ENCODE measurements at regions not wholly inside any gene's neighbourhood (a gene's known extent, or its start where the extent isn't known, plus 50 kb on each side); places are given as distances from the start of the nearest gene placed in this dataset.

GRCh38 chr3:59473636-59474035 is 423.8 kb upstream of the CFAP20DC start:
- Mint-ChIP-seq H3K4me1 (ENCODE audit: low read depth) (no peaks in the 10 kb centered on the region), H3K27me3 (peaks cover 3% of the 10 kb centered on the region), H3K4me3 (ENCODE audit: low read depth) (no peak overlapping the region), H3K9me3 (ENCODE audit: low read depth) (peaks cover 6% of the 10 kb centered on the region), H3K36me3 (ENCODE audit: insufficient read depth) (no peaks in the 10 kb centered on the region), H3K27ac (no peak overlapping the region)
- no peak for TF ChIP-seq CTCF (IDR thresholded peaks at IDR 0.05; ENCODE audit: unreplicated experiment)
- no peak for DNase-seq (ENCODE audit: low spot score, unreplicated experiment)

- no peak for DNase-seq (ENCODE audit: low spot score, unreplicated experiment)
- Mint-ChIP-seq H3K27ac (no peak overlapping the region), H3K4me3 (ENCODE audit: low read depth) (no peak overlapping the region), H3K27me3 (peaks cover 3% of the 10 kb centered on the region), H3K4me1 (ENCODE audit: low read depth) (no peaks in the 10 kb centered on the region), H3K9me3 (ENCODE audit: low read depth) (peaks cover 6% of the 10 kb centered on the region), H3K36me3 (ENCODE audit: insufficient read depth) (no peaks in the 10 kb centered on the region)
- TF ChIP-seq CTCF (IDR thresholded peaks at IDR 0.05; ENCODE audit: unreplicated experiment), result no peak
Measured at GRCh38 chr3:59472541-59472940, 422.7 kb upstream of the CFAP20DC start.

GRCh38 chr3:59469948-59470723 is 420.3 kb upstream of the CFAP20DC start:
- no peak for TF ChIP-seq CTCF (IDR thresholded peaks at IDR 0.05; ENCODE audit: unreplicated experiment)

GRCh38 chr3:59467476-59467875 is 417.7 kb upstream of the CFAP20DC start:
- Mint-ChIP-seq H3K27ac (no peak overlapping the region), H3K27me3 (no peaks in the 10 kb centered on the region), H3K4me1 (ENCODE audit: low read depth) (no peaks in the 10 kb centered on the region), H3K4me3 (ENCODE audit: low read depth) (no peak overlapping the region), H3K9me3 (ENCODE audit: low read depth) (peaks cover 6% of the 10 kb centered on the region), H3K36me3 (ENCODE audit: insufficient read depth) (no peaks in the 10 kb centered on the region)
- TF ChIP-seq CTCF (IDR thresholded peaks at IDR 0.05; ENCODE audit: unreplicated experiment), result no peak
- DNase-seq (ENCODE audit: low spot score, unreplicated experiment), result no peak

More at GRCh38 chr3:59469948-59470723, 420.3 kb upstream of the CFAP20DC start:
- Mint-ChIP-seq H3K27ac (no peak overlapping the region), H3K4me3 (ENCODE audit: low read depth) (no peak overlapping the region), H3K27me3 (no peaks in the 10 kb centered on the region), H3K4me1 (ENCODE audit: low read depth) (no peaks in the 10 kb centered on the region), H3K9me3 (ENCODE audit: low read depth) (peaks cover 6% of the 10 kb centered on the region), H3K36me3 (ENCODE audit: insufficient read depth) (no peaks in the 10 kb centered on the region)
- no peak for DNase-seq (ENCODE audit: low spot score, unreplicated experiment)

- TF ChIP-seq CTCF (IDR thresholded peaks at IDR 0.05; ENCODE audit: unreplicated experiment), result no peak
- Mint-ChIP-seq H3K27me3 (no peaks in the 10 kb centered on the region), H3K4me1 (ENCODE audit: low read depth) (no peaks in the 10 kb centered on the region), H3K4me3 (ENCODE audit: low read depth) (no peak overlapping the region), H3K9me3 (ENCODE audit: low read depth) (peaks cover 3% of the 10 kb centered on the region), H3K27ac (no peak overlapping the region), H3K36me3 (ENCODE audit: insufficient read depth) (no peaks in the 10 kb centered on the region)
- no peak for DNase-seq (ENCODE audit: low spot score, unreplicated experiment)
Measured at GRCh38 chr3:59464187-59464586, 414.4 kb upstream of the CFAP20DC start.

Data from progenitor cell of endocrine pancreas (in vitro differentiated cells).